ENCODE measurements at regions not wholly inside any gene's neighbourhood (a gene's known extent, or its start where the extent isn't known, plus 50 kb on each side); places are given as distances from the start of the nearest gene placed in this dataset.

DNA sequence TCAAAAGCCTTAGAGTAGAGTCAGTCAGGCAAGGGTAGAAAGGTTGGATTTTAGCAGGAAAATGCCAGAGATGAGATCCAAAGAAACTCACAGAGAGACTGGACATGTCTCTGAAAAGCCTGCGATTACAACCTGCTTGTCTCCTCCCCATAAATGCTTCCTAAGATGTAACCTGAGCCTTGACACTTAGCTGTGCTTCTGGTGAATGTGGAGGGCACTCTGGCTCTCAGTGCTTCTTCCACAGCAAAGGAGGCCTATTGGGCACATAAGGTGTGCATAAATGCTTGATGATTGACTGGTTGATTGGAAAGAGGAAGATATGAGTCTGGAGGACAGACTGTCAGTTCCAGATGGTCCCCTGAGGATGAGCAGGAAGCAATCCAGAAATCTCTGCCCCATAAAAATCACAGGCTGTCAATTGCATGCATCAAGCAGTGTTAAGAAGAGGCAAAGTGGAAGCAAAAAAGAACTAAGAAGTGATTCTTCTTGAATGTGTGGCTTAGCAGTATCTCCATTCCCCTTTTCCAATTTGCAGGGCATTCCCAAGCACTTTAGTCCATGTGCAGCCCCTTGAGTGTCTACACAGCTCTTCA is 236.2 kb upstream of the RRP15 start:
- Histone ChIP-seq H3K9me3 (no peaks in the 10 kb centered on the region), H3K4me3 (no peak overlapping the region), H3K4me1 (no peaks in the 10 kb centered on the region), H3K27me3 (ENCODE audit: low read depth) (no peaks in the 10 kb centered on the region), H3K27ac (no peak overlapping the region), H3K36me3 (no peaks in the 10 kb centered on the region)
- DNase-seq (no peak), ATAC-seq (no peak)
- TF ChIP-seq, protein P1, sequence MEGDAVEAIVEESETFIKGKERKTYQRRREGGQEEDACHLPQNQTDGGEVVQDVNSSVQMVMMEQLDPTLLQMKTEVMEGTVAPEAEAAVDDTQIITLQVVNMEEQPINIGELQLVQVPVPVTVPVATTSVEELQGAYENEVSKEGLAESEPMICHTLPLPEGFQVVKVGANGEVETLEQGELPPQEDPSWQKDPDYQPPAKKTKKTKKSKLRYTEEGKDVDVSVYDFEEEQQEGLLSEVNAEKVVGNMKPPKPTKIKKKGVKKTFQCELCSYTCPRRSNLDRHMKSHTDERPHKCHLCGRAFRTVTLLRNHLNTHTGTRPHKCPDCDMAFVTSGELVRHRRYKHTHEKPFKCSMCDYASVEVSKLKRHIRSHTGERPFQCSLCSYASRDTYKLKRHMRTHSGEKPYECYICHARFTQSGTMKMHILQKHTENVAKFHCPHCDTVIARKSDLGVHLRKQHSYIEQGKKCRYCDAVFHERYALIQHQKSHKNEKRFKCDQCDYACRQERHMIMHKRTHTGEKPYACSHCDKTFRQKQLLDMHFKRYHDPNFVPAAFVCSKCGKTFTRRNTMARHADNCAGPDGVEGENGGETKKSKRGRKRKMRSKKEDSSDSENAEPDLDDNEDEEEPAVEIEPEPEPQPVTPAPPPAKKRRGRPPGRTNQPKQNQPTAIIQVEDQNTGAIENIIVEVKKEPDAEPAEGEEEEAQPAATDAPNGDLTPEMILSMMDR (IDR thresholded peaks at IDR 0.05) = no peak
- intact Hi-C loops (cut with DNase I) = no loop called here

DNA sequence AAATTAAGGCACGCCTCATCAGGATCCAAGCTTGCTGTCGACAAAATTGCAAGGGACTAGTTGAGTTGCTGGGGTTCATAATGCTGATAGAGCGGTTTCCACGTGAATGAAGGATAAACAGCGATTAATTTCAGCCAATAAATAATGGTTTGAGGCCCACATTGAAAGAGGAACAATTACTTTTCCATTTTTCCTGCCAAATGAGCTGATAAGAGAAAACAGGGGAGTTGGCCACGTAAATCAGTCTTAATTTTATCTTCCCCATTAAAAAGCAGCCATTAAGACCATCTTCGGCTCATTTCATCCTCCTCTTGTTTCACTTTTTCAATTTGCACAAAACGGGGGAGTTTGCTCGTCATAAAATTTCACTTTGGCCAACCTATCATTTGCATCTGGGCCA is 235.5 kb upstream of the RRP15 start:
- Histone ChIP-seq H3K9me3 (no peaks in the 10 kb centered on the region), H3K4me1 (no peaks in the 10 kb centered on the region), H3K27me3 (ENCODE audit: low read depth) (no peaks in the 10 kb centered on the region), H3K27ac (no peak overlapping the region), H3K4me3 (no peak overlapping the region), H3K36me3 (no peaks in the 10 kb centered on the region)
- ATAC-seq (no peak), DNase-seq (no peak)
- TF ChIP-seq, protein P1 (IDR thresholded peaks at IDR 0.05) = no peak
- intact Hi-C loops (cut with DNase I) = no loop called here

DNA sequence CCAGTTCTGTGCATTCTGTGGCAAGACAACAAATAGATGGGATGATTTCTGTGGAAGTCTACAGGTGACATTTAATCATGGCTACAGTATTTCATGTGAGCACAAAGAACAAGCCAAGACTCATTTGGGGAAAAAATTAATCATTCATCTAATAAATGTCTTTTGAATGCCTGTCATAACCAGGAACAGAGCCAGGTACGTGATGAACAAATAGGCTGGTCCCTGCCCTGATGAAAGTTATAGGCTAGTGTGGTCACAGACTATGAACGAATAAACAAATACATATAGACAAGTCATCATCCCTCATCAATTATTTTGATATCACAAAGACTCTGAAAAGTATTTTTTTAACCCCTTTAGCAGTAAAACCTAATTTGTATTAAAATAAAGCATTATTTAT is 226.4 kb upstream of the RRP15 start:
- no peak overlapping the region for H3K4me3 ChIP-seq

DNA sequence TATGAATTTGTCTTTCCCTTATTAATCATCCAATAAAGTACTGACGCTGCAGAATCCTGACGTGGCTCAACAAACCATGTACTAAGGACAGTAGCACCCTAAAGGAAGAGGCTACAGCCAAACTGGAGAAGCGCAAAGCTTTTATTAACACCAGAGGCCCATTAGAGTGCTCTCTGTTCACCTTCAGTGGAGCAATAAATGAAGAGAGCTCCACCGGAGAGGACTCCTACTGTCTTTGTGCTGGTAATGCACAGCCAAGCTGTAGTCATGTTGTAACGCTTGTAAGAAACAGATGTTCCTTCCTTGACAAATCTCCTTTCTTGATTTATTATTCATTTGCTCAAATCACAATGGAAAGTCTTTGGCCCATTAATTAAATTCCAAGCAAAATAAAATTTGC is 220.7 kb upstream of the RRP15 start:
- no peak for DNase-seq
- Histone ChIP-seq H3K4me3 (no peak overlapping the region), H3K4me1 (no peaks in the 10 kb centered on the region), H3K27ac (no peak overlapping the region), H3K36me3 (no peaks in the 10 kb centered on the region), H3K9me3 (no peaks in the 10 kb centered on the region), H3K27me3 (ENCODE audit: low read depth) (no peaks in the 10 kb centered on the region)
- ATAC-seq = no peak
- TF ChIP-seq, protein P1 (IDR thresholded peaks at IDR 0.05) = no peak
- intact Hi-C loops (cut with DNase I) = no loop called here

More for the DNA sequence above, 226.4 kb upstream of the RRP15 start:
- DNase-seq = no peak
- no peaks in the 10 kb centered on the region for H3K27me3 ChIP-seq (ENCODE audit: low read depth)
- H3K4me1 ChIP-seq = no peaks in the 10 kb centered on the region
- H3K36me3 ChIP-seq = no peaks in the 10 kb centered on the region
- TF ChIP-seq, protein P1 (IDR thresholded peaks at IDR 0.05) = no peak
- H3K27ac ChIP-seq = no peak overlapping the region
- intact Hi-C loops (cut with DNase I) = no loop called here
- H3K9me3 ChIP-seq = no peaks in the 10 kb centered on the region
- no peak for ATAC-seq

DNA sequence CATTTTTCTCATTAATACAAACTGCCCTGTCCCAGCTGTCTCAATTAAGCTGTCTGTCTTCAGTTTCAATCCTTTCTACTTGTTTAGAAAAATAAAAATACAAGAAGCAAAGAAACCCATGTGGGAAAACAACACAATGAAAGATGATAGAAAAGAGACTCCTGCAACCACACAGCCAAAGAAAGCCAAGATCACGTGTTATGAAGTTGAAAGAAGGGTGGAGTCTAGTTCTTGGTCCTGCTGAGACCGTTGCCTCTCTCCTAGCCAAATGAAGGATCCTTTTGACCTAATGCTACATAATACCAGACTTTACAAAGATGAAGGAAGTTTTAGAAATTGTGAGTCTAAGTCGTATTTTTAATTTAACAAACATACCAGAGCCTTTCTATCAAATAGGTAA is 218.8 kb upstream of the RRP15 start:
- no peaks in the 10 kb centered on the region for H3K4me1 ChIP-seq
- no peak for DNase-seq
- TF ChIP-seq, protein P1 (IDR thresholded peaks at IDR 0.05) = no peak
- intact Hi-C loops (cut with DNase I) = no loop called here
- H3K27ac ChIP-seq = no peak overlapping the region
- no peaks in the 10 kb centered on the region for H3K9me3 ChIP-seq
- no peaks in the 10 kb centered on the region for H3K36me3 ChIP-seq
- H3K27me3 ChIP-seq (ENCODE audit: low read depth) = no peaks in the 10 kb centered on the region
- ATAC-seq = no peak
- H3K4me3 ChIP-seq = no peak overlapping the region

DNA sequence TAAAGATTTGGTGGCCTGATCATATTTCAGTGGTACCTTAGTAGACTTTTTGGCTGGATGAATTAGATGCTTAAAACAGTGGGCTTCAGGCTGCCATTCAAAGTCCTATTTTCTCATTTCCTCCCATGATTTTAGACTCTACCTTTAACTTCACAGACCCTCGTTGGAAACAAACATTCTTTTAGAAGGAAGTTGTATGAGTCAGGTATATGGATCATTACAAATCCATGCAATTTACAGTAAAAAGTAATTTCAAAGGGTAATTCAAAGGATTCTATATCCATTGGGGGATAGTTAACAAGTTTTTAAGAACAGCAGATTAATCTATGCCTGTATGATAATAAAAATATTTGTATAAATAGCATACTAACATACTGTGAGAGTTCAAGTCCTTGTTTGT is 216.9 kb upstream of the RRP15 start:
- no peak for DNase-seq
- Histone ChIP-seq H3K4me1 (no peaks in the 10 kb centered on the region), H3K27ac (no peak overlapping the region), H3K27me3 (ENCODE audit: low read depth) (no peaks in the 10 kb centered on the region), H3K4me3 (no peak overlapping the region), H3K36me3 (no peaks in the 10 kb centered on the region), H3K9me3 (no peaks in the 10 kb centered on the region)
- intact Hi-C loops (cut with DNase I) = no loop called here
- no peak for ATAC-seq
- TF ChIP-seq, protein P1 (IDR thresholded peaks at IDR 0.05) = no peak

All from lower lobe of right lung (tissue), 2 donors.